ENCODE measurements at regions not wholly inside any gene's neighbourhood (a gene's known extent, or its start where the extent isn't known, plus 50 kb on each side); places are given as distances from the start of the nearest gene placed in this dataset.
"Not testable (repeated sequence)": the region's sequence is repeated elsewhere in the genome, so short reads cannot be mapped to it uniquely, and the experiment has no call there.

GRCh38 chr2:16750175-16750924 lies 84.7 kb upstream of the CYRIA start:
- no peaks in the 10 kb centered on the region for H3K27me3 ChIP-seq
- no peaks in the 10 kb centered on the region for H3K9me3 ChIP-seq
- H3K4me3 ChIP-seq: no peak overlapping the region
- no peak for DNase-seq
- H3K36me3 ChIP-seq: no peaks in the 10 kb centered on the region

GRCh38 chr2:16748511-16749266 lies 83.1 kb upstream of the CYRIA start:
- not testable (repeated sequence) for H3K9me3 ChIP-seq, DNase-seq, H3K27me3 ChIP-seq, H3K36me3 ChIP-seq, H3K4me3 ChIP-seq

GRCh38 chr2:16747689-16748088 lies 82.1 kb upstream of the CYRIA start:
- H3K9me3 ChIP-seq: no peaks in the 10 kb centered on the region
- H3K36me3 ChIP-seq: no peaks in the 10 kb centered on the region
- no peaks in the 10 kb centered on the region for H3K27me3 ChIP-seq
- no peak overlapping the region for H3K4me3 ChIP-seq
- DNase-seq: no peak

- H3K27me3 ChIP-seq: no peaks in the 10 kb centered on the region
- H3K9me3 ChIP-seq: no peaks in the 10 kb centered on the region
- no peak for DNase-seq
- no peak overlapping the region for H3K4me3 ChIP-seq
- H3K36me3 ChIP-seq: no peaks in the 10 kb centered on the region
Observed at GRCh38 chr2:16747257-16747656, 81.6 kb upstream of the CYRIA start.

- no peaks in the 10 kb centered on the region for H3K27me3 ChIP-seq
- no peaks in the 10 kb centered on the region for H3K36me3 ChIP-seq
- H3K4me3 ChIP-seq: no peak overlapping the region
- DNase-seq: no peak
- H3K9me3 ChIP-seq: no peaks in the 10 kb centered on the region
Observed at GRCh38 chr2:16746833-16747232, 81.2 kb upstream of the CYRIA start.

- H3K9me3 ChIP-seq: no peaks in the 10 kb centered on the region
Observed at GRCh38 chr2:16746329-16746728, 80.7 kb upstream of the CYRIA start.

GRCh38 chr2:16745466-16745865 lies 79.8 kb upstream of the CYRIA start:
- Histone ChIP-seq H3K9me3 (no peaks in the 10 kb centered on the region), H3K27me3 (no peaks in the 10 kb centered on the region), H3K4me3 (no peak overlapping the region), H3K36me3 (no peaks in the 10 kb centered on the region)
- no peak for DNase-seq

More at GRCh38 chr2:16746329-16746728, 80.7 kb upstream of the CYRIA start:
- no peak for DNase-seq
- H3K36me3 ChIP-seq: no peaks in the 10 kb centered on the region
- H3K4me3 ChIP-seq: no peak overlapping the region
- no peaks in the 10 kb centered on the region for H3K27me3 ChIP-seq

- H3K27me3 ChIP-seq: no peaks in the 10 kb centered on the region
- H3K36me3 ChIP-seq: no peaks in the 10 kb centered on the region
- DNase-seq: no peak
- H3K9me3 ChIP-seq: no peaks in the 10 kb centered on the region
- H3K4me3 ChIP-seq: no peak overlapping the region
Observed at GRCh38 chr2:16744521-16744920, 78.9 kb upstream of the CYRIA start.

- no peaks in the 10 kb centered on the region for H3K27me3 ChIP-seq
- no peak for DNase-seq
- no peaks in the 10 kb centered on the region for H3K9me3 ChIP-seq
- H3K4me3 ChIP-seq: no peak overlapping the region
- no peaks in the 10 kb centered on the region for H3K36me3 ChIP-seq
Observed at GRCh38 chr2:16742026-16742425, 76.4 kb upstream of the CYRIA start.

- DNase-seq: no peak
- H3K9me3 ChIP-seq: no peaks in the 10 kb centered on the region
- H3K27me3 ChIP-seq: no peaks in the 10 kb centered on the region
Observed at GRCh38 chr2:16741498-16741897, 75.9 kb upstream of the CYRIA start.

GRCh38 chr2:16739778-16740581 lies 74.3 kb upstream of the CYRIA start:
- H3K4me3 ChIP-seq: no peak overlapping the region
- no peaks in the 10 kb centered on the region for H3K9me3 ChIP-seq
- H3K27me3 ChIP-seq: no peaks in the 10 kb centered on the region
- DNase-seq: peak; percentile 18
- H3K36me3 ChIP-seq: no peaks in the 10 kb centered on the region

More at GRCh38 chr2:16741498-16741897, 75.9 kb upstream of the CYRIA start:
- Histone ChIP-seq H3K4me3 (no peak overlapping the region), H3K36me3 (no peaks in the 10 kb centered on the region)

- no peak overlapping the region for H3K4me3 ChIP-seq
- no peaks in the 10 kb centered on the region for H3K9me3 ChIP-seq
- H3K27me3 ChIP-seq: no peaks in the 10 kb centered on the region
- no peaks in the 10 kb centered on the region for H3K36me3 ChIP-seq
- no peak for DNase-seq
Observed at GRCh38 chr2:16738361-16739225, 73.0 kb upstream of the CYRIA start.

- no peaks in the 10 kb centered on the region for H3K36me3 ChIP-seq
- no peak for DNase-seq
- no peaks in the 10 kb centered on the region for H3K9me3 ChIP-seq
- no peaks in the 10 kb centered on the region for H3K27me3 ChIP-seq
- H3K4me3 ChIP-seq: no peak overlapping the region
Observed at GRCh38 chr2:16737812-16738211, 72.2 kb upstream of the CYRIA start.

GRCh38 chr2:16736633-16737032 lies 71.0 kb upstream of the CYRIA start:
- Histone ChIP-seq H3K4me3 (no peak overlapping the region), H3K9me3 (no peaks in the 10 kb centered on the region), H3K27me3 (no peaks in the 10 kb centered on the region), H3K36me3 (no peaks in the 10 kb centered on the region)
- DNase-seq: no peak

GRCh38 chr2:16729335-16729734 lies 63.7 kb upstream of the CYRIA start:
- DNase-seq: no peak
- Histone ChIP-seq H3K9me3 (no peaks in the 10 kb centered on the region), H3K4me3 (no peak overlapping the region), H3K36me3 (no peaks in the 10 kb centered on the region), H3K27me3 (no peaks in the 10 kb centered on the region)

GRCh38 chr2:16728351-16729136 lies 62.9 kb upstream of the CYRIA start:
- no peaks in the 10 kb centered on the region for H3K36me3 ChIP-seq
- H3K27me3 ChIP-seq: no peaks in the 10 kb centered on the region
- H3K4me3 ChIP-seq: no peak overlapping the region
- H3K9me3 ChIP-seq: no peaks in the 10 kb centered on the region
- no peak for DNase-seq
